ENCODE measurements at regions not wholly inside any gene's neighbourhood (a gene's known extent, or its start where the extent isn't known, plus 50 kb on each side); places are given as distances from the start of the nearest gene placed in this dataset.
A peak's percentile ranks its signal among the peaks of the same experiment; 100 is the strongest.

- DNase-seq: no peak
Observed at GRCh38 chr7:45454771-45455170, 119.4 kb upstream of the ADCY1 start.

GRCh38 chr7:45455662-45456061, 118.5 kb upstream of the ADCY1 start:
- DNase-seq: no peak

GRCh38 chr7:45456105-45456504, 118.1 kb upstream of the ADCY1 start:
- no peak for DNase-seq

- peak; percentile 16 to 53 (median 25) for DNase-seq
Observed at GRCh38 chr7:45456747-45457524, 117.2 kb upstream of the ADCY1 start.

- peak; percentile 14 to 27 (median 16) for DNase-seq
Observed at GRCh38 chr7:45457591-45457990, 116.6 kb upstream of the ADCY1 start.

GRCh38 chr7:45459476-45459875, 114.7 kb upstream of the ADCY1 start:
- DNase-seq: no peak

GRCh38 chr7:45460379-45460778, 113.8 kb upstream of the ADCY1 start:
- DNase-seq: no peak

- DNase-seq: no peak
Observed at GRCh38 chr7:45461026-45461425, 113.1 kb upstream of the ADCY1 start.

- peak in 1 of 3 donors; percentile 9 for DNase-seq
Observed at GRCh38 chr7:45469103-45469502, 105.1 kb upstream of the ADCY1 start.

- DNase-seq: no peak
Observed at GRCh38 chr7:45470031-45470430, 104.1 kb upstream of the ADCY1 start.

GRCh38 chr7:45479781-45480180, 94.4 kb upstream of the ADCY1 start:
- no peak for DNase-seq

GRCh38 chr7:45482451-45482850, 91.7 kb upstream of the ADCY1 start:
- no peak for DNase-seq

- DNase-seq: no peak
Observed at GRCh38 chr7:45484094-45484493, 90.1 kb upstream of the ADCY1 start.

- no peak for DNase-seq
Observed at GRCh38 chr7:45486575-45486974, 87.6 kb upstream of the ADCY1 start.

GRCh38 chr7:45494885-45495284, 79.3 kb upstream of the ADCY1 start:
- DNase-seq: no peak

- no peak for DNase-seq
Observed at GRCh38 chr7:45495618-45496017, 78.5 kb upstream of the ADCY1 start.

- no peak for DNase-seq
Observed at GRCh38 chr7:45500257-45500656, 73.9 kb upstream of the ADCY1 start.

- DNase-seq: no peak
Observed at GRCh38 chr7:45501791-45502190, 72.4 kb upstream of the ADCY1 start.

GRCh38 chr7:45506059-45506458, 68.1 kb upstream of the ADCY1 start:
- DNase-seq: no peak

GRCh38 chr7:45509222-45509621, 64.9 kb upstream of the ADCY1 start:
- DNase-seq: peak in 1 of 3 donors; percentile 33

- peak in 1 of 3 donors; percentile 31 for DNase-seq
Observed at GRCh38 chr7:45511721-45512597, 62.2 kb upstream of the ADCY1 start.

GRCh38 chr7:45514944-45515343, 59.2 kb upstream of the ADCY1 start:
- peak in 1 of 3 donors; percentile 37 for DNase-seq

GRCh38 chr7:45515346-45515745, 58.8 kb upstream of the ADCY1 start:
- peak in 2 of 3 donors; percentile 30 to 41 for DNase-seq

Measured in muscle of back (tissue), 3 donors.